ENCODE measurements at regions not wholly inside any gene's neighbourhood (a gene's known extent, or its start where the extent isn't known, plus 50 kb on each side); places are given as distances from the start of the nearest gene placed in this dataset.

DNA sequence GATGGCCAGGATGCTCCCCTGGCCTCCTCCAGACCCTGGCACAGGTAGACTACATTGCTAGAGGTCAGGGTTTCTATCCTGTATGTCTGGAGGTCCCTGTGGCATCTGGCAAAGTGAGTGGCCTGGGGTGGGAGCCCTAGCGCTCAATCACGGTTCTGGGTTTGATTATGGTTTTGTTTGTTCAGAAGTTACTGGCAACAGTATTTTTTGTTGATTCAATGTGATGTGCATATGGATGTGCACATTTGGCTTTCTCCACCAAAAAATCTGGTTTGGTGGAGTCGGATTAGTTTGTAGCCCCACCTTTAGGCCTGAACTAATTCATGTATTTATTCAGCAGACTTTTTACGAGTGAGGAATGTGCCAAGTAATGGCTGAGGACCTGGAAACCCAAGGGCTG lies 109.7 kb downstream of the VEGFA start:
- DNase-seq: no peak

DNA sequence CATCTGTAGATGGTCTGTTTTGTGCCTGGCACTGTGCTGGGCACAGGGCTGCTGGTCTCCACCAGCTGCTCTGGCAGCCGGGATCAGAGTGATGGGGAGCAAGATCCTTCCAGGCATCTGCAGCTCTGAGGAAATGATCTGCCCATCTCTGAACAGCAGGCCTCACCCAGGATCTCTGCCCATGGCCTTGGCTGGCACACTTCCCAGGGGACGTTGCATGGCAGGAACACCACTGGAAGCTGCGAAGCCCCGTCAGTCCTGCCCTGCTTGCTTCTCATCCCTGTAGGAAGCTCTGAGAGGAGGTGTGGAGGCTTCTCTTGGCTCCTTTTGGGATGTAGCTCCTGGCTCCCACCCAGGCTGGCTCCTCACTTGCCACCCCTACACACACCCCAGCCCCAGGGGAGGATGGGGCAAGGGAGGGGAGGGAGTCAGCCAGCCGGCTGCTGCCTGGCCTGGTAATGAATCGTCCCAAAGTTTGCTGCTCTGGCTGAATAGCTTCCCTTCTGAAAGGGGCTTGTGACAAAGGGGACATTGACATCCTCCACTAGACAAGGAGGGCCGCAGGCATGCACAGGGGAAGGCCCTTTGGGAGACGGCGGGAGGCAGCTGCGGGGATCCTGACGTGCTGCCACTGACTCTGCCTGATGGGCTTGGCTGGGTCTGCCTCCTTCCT lies 108.9 kb downstream of the VEGFA start:
- peak; percentile 53 for DNase-seq

DNA sequence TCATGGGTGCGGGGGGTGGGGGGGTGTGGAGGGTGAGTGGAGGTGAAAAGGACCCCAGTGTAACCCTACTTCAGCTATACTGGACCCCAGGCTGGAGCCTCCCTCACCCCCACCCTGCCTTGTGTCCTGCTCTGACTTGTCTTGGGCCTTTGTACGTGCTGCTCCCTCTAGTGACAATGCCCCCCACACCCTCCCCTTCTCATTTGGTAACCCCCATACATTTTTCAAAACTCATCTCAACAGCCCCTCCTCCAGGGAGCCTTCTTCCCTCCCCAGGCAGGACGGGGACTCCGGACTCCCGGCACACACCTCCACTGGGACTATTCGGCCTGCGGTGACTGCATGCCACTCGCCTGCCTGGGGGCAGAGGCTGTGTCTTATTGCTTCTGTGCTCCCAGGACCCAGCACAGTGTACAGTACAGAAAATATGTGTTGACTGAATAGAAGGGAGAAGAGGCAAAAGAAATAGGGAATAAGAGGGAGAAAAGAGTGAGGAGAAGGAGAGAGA lies 108.2 kb downstream of the VEGFA start:
- DNase-seq: no peak

DNA sequence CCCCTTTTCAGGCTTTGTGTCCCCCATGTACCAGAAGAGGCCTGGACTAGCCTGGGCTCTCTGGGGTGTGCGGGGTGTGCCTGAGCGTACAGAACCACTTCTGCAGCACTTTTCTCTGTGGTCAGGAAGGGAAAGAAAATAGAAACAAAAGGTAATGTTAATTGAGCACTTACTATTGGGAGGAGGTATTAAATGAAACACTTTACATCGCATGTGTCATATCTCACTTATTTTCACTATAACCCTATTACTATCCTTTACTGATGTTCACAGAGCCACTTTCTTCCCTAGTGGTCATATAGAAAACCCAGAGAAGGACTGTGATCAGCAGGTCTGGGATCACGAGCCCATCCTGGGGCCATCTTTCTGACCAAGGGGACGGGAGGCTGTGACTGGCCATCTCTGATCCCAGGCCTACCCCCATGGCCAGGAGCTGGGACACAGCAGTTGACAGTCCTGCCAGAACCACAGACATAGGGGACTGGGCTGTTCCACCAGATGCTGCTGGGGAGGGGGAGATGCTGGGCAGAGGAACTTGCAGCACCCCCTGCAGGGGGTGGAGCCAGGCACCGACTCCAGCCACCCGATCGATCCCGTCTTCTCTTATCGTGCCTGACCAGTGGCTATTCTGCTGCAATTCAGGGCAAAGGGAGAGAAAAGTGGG lies 107.6 kb downstream of the VEGFA start:
- no peak for DNase-seq

DNA sequence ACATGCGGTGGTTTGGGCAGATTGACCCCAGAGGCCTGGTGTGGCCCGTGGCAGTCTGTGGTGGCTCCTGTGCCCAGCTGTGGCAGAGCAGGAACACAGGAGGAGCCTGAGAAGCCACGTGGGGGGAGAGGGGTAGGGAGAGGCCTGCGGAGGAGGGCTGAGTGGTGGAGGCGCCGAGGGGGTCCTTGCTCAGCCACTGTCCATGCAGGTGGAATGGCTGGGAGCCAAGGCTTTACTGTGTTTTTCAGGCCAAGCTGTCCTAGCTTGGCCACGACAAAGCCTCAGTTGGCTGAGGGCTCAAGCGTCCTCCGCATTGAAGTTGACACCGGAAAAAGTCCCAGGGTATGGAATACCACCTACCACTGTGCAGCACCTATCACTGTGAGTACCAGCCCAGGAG lies 107.0 kb downstream of the VEGFA start:
- DNase-seq: no peak

DNA sequence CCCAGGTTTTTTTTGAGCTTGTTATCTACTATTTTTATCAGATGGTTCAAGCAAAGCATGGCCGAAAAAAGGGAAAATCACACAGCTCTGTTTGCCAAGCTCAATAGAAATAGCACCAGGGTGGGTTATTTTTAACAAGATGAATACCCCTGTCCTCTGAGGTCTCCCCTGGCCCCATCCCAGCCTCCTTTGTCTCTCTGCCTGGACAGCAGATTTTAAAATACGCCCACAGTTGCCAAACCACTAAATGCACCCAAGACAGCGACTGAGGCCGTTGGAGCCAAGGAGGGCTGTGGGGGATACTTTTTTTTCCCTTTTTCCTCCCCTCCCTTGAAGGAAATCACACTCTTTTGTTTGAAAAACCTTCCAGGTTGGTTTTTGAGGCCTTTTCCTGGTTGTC lies 106.6 kb downstream of the VEGFA start:
- no peak for DNase-seq

DNA sequence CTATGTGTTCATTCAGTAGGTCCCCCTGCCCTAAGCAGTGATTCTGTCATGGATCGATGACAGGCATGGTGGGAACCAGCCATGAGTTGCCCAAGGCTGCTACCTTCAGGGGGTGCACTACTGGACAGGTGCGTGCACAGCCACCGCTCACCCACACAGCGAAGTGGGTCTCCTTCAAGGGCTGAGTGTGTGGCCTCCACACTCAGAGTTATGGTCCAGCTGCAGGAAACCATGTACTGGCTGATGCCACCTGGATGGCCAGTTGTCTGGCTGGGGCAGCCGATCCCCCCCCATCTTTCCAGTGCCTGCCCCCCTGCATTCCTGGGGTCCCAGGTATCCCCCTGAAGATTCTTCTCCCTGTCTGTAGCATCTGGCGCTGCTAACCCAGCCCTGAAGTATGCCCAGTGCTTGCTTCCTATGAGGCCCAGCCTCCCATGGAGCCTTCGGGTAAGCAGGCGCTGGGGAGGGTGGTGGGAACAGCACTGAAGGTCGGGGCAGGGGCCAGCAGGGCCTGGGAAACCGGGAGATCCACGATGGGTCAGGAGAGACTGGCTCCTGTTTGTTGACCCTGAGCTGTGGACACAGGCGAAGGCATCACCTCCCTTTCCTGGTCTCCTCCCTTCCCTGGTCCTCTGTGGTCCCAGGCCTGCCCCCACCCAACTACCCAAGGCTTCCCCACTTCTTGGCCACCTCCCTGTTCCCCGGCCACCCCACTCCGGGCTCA lies 106.0 kb downstream of the VEGFA start:
- no peak for DNase-seq

DNA sequence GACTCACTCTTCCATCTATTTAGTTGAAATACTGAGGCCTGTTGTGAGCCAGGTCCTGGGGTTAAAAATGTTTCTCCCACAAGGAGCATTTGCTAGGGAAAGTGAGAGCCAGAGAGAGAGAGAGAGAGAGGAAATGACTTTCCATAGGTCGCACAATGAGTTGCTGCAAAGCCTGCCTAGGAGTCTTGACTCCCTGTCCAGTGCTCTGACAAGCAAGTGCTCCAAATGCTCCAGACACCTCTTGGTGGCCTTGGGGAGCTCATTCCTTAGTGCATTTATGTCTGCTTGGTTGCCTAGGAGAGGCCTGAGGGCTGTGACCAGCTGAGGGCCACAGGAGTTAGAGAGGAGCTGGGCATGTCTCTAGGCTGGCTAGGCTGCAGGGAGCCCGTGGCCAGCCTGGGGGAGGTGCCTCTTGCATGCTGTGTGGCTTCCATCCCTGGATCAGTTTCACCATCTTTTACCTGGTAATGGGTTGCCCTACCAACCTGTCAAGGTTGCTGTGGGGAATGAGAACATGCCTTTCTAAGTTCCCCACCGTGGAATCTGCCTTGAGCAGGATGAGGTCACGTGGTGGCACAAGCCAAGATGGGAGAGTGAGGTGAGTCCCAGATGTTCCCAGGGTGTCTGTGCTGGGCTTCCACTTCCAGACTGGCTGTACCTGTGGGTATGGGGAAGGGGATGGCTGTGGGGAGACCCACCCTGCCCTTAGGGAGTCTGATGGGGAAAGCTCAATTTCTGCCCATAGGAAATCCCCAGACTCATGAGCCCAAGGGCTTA lies 105.0 kb downstream of the VEGFA start:
- no peak for DNase-seq

DNA sequence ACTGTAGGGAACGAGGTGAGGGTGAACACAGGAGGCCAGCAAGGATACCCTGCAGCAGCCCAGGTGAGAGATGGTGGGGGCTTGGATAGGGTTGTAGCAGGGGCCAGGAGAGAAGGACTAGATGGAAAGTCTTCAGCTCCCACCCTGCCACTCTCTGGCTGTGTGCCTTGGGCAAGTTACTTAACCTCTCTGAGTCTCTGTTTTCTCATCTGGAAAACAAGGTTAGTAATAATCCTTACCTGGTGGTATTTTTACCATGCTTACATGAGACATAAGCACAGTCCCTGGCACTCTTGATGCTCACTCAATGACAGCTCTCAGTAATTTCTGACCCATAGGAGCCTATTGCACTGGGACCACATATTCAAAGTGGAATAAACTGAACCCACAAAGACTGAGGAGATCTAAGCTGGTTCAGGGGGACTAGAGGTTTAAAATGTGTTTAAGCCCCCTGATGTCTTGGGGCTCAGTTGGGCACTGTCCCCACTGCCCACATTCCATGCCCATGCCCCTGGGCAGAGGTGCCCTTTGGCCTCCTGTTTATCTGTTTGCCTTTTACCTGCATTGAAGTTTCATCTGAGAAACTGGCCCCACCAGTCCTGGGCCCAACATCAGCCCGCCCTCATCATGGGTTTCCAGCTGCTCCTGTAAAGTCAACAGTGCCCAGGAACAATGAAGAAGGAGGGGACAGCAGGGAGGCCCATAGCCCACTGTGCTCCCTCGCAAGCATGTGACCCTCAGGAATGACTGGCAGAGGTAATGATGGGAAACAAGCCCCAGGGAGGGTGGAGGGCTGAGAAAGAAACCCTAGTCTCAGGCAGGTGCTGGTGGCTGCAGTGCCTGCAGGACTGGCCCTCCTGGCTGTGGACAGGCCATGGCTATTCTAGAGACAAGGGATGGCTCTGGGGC lies 104.0 kb downstream of the VEGFA start:
- peak; percentile 61 for DNase-seq

DNA sequence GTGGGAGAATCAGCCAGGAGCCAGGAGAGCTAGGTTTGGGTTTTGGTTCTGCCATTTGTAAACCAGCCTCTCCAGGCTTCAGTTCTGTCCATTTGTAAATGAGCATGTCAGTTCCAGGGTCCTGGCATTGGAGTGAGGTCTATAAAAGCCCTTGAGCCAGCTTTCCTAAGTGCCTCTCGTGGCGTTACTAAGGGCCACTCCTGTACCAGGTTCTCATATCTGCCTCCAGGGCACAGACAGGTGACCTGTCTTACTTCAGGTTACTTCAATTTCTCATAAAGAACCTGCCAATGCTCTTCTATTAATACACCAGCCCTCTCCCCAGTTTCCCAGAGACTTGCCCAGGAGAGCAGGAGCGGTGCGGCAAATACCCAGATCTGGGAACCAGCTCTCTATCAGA lies 101.9 kb downstream of the VEGFA start:
- no peak for DNase-seq

DNA sequence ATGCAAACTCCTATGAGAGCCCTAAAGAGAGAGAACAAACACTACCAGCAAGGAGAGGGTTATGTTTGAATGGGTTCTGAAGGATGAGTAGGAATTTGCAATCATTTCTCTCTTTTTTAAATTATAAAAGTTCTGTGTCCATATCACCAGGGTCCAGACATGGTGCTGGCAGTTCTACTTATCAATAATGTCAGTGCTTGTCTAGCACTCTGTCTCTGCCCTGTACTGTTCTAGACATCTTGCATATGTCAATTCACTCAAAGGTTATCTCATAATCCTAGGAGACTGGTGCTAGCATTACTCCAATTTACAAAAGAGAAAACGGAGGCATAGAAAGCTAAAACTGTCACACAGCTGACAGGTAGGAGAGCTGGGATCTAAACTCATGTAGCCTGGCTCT lies 101.3 kb downstream of the VEGFA start:
- DNase-seq: no peak

DNA sequence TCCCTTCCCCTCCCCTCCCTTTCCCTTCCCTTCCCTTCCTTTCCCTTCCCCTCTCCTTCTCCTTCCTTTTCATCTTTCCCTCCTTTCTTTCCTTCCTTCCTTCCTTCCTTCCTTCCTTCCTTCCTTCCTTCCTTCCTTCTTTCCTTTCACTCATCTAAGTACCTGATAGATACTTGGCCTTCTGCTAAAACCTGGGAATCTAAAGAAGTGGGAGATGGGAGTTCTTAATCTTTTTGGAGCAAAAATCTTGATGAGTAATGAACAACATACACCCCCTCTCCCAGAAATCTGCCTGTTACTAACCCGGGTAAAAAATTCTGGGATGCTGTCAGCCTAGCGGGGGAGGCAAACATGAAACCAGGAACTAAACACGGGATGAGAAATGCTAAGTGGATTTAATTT lies 100.7 kb downstream of the VEGFA start:
- no peak for DNase-seq

DNA sequence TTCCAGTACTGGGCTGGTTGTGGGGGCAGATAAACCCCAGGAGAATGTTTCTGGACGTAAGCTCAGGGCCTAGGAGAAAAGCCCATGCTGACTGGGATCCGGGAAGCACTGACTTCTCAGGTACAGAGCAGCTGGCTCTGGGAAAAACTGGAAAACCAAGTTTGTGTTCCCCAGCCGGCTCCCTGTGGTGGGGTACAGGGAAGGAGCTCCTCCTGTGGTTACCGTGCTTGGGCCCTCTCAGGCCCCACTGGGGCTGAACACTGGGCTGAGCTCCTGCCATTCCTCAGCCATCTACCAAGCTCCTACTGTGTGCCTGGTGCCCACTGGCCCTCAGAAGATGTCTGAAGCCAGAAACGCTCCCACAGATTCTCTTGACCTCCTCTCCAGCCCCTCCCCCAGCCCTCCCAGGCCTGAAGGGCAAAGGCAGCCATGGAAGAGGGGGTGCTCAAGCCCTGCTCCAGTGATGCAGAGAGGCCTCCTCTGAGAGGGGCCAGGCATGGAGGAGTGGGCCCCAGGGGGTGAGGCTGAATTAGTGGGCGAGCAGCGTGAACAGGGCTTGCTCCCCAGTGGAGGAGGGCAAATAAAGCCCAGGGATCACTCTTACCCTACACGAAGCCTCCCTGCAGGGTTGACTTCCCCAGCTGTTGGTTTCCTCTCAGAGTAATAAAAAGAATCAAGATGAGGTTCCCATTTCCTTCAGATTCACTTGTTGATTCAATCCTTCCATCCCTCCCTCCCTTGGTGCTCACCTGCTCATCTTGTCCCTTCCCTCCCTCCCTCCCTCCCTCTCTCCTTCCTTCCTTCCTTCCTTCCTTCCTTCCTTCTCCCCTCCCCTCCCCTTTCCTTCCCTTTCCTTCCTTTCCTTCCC lies 100.0 kb downstream of the VEGFA start:
- no peak for DNase-seq

DNA sequence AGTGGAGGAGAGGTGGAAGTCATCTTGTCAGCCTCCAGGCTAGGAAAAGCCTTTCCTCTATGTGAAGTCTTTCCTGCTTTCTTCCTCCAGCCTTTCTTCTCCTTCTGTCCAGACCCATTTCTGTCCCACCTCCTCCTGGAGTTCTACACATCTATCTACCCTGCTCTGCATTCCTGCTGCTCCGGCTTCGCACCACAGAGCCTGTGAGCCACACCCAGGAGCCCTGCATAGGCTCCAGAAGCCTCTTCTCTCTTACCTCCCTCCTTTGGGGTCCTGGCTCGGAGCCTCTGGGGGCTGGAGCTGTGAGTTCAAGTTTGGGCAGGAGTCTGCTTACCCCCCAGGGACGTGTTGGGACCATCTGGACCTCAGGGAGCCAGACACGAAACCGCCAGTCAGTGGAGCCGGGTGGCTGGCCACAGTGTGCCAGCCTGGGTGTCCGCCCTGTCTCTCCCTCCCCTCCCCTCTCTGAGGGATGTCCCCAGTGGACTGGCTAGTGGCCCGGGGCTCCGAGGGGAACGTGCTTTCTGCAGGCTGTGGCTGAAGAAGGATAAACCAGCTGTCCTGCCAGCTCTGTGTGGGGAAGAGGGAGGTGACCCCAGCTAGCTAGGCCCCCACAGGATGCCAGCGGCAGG lies 99.2 kb downstream of the VEGFA start:
- DNase-seq: no peak

DNA sequence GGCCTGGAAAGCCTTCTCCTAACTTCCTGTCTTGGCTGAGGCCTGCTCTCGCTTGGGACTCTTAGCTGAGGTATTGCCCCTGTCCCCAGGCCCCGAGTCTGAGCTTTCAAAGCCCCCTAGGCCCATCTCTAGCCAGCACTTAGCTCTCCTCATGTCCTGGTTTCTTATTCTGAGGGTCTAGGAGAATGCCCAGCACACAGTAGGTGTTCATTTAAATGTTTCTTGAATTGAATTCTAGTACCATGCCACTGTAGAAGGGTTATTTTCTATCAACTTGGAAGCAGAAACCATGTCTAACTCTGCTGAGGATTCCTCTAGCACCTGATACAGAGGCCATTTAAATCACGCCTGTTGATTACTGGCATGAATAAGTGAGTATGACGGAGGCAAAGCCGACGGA lies 98.5 kb downstream of the VEGFA start:
- no peak for DNase-seq

DNA sequence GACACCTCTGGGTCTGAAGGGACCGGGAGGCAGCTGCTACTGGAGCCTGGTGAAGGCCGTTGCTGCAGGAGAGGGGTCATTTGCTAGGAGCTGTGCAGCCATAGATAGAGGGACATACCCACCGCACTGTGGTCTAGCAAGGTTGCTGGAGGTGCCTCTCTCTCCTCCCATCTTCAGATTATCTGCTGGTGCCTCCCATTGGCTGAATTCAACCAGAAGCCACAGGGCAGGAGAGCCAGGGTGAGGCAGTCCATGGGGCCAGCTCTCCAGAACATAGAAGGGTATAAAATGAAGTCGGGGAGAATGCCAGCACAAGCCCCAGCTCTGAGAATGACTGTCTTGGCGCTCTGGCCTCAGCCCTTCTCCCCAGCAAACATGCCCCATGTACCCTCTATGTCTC lies 98.0 kb downstream of the VEGFA start:
- DNase-seq: no peak

DNA sequence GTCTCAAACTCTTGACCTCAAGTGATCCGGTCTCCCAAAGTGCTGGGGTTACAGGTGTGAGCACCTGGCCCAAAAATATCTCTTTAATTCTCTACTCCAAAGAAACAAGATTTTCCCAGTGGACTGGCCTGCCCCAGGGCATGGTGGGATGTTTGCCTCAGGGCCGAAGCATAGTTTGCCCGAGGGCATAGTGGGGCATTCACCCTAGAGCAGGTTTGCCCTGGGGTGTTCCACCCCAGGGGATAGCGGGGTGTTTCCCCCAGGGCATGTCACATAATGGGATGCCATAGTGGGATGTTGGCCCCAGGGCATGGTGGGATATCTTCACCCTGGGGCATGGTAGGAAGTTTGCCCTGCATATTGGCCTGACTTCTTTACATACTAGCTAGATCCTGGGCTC lies 97.2 kb downstream of the VEGFA start:
- no peak for DNase-seq

DNA sequence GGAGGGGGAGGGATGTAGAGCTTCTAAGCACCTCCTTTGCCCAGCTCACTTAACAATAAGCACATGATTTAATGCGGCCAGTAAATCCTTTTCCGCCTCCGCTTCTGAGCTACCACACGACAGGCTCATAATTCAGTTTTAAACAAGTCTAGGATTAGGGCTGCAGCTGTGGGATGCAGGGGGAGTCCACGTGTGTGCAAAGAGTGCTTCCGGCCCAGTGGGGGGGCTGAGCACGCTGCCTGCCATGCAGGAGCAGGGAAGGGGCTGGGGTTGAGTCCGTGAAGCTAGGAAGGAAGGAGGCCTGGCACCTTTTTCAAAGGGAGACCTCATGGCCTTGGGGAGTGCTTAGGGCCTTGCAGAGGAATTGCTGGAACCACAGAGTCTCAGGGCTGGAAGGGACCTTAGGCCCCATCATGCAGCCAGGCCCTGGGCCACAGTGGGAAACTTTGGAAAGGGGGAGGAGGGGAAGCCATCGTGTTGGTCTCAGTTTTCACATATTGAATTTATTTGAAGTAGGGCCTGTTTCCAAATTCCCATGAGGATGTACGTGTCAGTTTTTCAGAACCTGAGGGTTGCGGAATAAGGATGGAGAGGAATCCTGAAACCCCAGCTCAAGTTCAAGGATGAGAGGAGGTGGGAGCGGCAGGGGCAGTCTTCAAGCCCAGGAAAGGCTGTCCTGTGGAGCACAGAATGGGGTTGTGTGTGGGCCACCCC lies 96.1 kb downstream of the VEGFA start:
- peak; percentile 64 for DNase-seq

DNA sequence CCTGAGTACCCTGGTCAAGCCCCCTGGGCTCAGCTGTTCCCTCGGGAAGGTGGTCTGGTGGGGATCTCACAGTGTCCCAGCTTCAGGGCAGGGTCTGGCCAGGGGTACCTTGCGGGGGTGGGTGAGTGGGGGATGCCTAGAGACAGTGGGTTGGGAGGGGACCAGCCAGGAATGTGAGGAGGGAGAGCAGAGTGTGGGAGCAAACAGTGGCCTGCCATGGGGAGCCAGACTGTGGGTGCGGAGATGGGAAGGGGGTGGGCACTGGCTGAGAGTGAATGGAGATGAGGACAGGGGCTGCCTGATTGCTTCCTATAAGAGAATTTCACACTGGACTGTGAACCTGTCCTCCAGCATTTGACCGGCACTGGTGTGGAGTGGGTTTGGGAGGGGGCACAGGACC lies 95.1 kb downstream of the VEGFA start:
- DNase-seq: no peak

DNA sequence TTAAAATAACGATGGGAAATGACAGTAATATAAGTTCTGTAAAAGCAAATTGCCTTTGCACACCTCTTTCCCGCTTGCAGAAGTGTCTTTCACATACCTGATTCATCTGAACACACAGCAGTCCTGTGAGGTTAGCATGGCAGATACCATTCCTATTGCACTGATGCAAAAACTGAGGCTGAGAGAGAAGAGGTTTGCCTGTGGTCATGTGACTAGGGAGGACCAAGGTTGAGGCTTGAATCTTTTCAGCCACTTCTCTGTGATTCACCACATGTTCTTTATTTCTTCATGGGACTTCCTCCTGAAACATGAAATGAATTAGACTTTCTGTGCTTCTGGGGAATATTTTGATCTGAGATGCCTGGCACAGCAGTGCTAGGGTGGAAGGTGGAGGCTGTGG lies 92.9 kb downstream of the VEGFA start:
- DNase-seq: no peak
